ENCODE measurements at regions not wholly inside any gene's neighbourhood (a gene's known extent, or its start where the extent isn't known, plus 50 kb on each side); places are given as distances from the start of the nearest gene placed in this dataset.
"Not testable (repeated sequence)": the region's sequence is repeated elsewhere in the genome, so short reads cannot be mapped to it uniquely, and the experiment has no call there.

DNA sequence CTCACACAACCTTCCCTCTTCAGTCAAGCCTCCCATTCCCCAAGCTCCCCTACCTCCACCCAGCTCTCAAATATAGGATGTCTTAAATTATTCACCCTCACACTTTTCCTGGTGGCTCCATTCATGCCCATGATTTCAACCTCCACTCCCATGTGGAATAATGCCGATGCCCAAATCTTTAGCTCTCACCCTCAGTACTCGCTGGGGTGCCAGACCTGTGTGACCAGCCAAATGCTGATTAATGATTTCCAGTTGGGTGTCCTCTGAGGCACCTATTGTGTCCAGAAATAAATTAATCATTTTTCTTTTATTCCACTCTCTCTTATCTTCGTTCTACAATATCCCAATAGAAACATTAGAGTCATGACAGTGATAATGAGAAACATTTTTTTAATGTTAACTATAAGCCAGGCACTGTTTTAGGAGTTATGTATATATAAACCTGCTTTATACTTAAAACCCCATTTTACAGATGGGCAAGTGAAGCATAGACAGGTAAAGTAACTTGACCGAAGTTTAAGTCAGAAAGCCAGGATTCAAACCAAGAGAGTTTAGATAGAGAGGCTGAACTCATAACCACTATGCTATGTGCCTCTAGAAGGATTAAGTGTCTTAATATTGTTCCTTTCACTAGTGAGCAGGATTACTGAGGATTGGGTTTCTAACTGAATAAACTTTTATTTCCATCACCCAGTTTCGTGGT lies 209.7 kb downstream of the DUSP10 start:
- no peak for DNase-seq

DNA sequence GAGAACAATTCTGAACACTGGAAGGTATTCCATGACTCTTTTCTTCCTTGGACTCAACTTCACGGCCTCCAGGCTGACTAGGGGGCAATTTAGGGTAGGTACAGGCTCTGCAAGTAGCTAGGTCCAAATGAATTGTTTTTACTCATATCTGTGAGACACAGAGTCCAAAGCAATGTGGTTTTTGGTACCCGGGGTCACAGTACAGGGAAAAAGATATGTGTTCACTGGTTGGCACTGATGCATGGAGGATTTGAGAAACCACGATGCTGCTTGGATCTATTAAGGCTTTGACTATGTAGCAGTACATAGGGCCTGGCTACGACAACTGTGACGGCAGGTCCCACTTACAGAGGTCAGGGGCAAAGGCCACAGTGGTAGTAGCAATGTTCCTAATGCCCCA lies 200.6 kb downstream of the DUSP10 start:
- no peak for DNase-seq

DNA sequence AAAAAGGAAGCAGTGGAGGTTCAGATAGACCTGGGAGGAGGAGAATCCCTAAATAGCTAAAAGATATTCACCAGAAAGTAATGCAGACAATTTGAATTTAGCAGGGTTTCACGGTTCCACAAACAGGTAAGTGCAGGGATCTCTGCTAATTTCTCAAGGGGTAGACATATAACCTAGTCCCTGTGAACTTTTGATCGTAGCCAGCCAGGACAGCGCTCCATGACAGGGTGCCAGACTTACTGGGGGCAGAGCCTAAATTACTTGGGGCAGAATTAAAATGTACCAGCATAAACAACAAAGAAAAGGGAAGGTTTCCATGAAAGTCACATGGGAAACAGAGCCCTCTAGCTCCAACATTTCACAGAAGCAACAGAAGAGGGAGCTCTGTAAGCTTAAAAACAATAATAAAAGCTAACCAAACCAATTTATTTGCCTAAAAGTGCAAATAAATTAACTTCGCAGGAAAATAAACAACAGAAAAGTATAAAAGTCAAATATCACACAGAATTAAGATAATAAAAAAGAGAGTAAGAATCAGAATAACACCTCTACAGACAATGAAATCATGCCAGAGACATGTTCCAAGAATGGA lies 198.3 kb downstream of the DUSP10 start:
- no peak for DNase-seq

DNA sequence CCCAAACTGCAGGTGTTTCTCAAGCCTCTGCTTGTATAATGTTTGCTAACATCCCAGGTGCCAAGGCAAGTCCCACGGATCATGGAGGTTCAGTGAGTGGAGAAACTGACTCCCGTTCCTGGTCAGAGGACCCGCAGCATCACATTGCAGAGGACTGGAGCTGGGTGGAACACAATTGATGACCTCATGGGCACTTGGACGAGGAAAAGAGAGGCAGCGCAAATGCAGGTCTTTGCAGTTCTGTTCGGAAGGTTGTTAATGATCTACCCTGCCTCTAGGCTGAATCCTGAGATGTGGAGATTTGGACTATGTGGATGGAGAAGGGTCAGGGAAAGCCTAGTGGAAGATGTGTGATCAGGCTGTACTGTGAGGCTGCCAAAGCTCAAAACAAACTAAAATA lies 192.9 kb downstream of the DUSP10 start:
- no peak for DNase-seq

DNA sequence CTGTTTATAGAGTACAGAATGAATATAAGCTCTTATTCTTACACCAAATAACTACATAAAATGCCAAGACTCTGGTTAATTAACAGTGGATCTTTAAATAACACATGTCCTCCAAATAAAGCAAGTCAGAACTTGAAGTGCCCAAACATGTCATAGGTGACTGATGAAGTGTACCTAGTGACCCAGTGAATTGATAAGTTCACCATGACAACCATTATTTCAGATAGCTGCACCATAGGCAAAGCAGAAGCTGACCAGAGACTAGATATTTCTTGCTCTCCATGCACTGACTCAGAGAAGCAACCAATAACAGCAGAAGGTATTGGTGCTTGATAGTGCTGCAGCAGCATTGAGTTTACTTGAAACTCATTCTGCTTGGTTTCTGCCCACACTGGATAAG lies 192.1 kb downstream of the DUSP10 start:
- no peak for DNase-seq

DNA sequence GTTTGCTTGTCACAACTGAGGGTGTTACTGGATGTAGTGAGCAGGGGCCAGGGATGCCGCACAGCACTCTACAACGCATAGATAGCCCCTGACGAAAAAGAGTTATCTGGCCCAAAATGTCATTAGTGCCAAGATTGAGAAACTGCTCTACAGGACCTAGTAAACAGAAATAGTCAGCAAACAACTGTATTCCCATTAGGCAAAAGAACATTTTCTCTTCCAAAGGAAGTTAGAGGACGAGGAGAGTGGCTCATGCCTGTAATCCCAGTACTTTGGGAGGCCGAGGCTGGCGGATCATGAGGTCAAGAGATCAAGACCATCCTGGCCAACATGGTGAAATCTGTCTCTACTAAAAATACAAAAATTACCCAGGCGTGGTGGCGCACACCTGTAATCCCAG lies 189.1 kb downstream of the DUSP10 start:
- not testable (repeated sequence) for DNase-seq

DNA sequence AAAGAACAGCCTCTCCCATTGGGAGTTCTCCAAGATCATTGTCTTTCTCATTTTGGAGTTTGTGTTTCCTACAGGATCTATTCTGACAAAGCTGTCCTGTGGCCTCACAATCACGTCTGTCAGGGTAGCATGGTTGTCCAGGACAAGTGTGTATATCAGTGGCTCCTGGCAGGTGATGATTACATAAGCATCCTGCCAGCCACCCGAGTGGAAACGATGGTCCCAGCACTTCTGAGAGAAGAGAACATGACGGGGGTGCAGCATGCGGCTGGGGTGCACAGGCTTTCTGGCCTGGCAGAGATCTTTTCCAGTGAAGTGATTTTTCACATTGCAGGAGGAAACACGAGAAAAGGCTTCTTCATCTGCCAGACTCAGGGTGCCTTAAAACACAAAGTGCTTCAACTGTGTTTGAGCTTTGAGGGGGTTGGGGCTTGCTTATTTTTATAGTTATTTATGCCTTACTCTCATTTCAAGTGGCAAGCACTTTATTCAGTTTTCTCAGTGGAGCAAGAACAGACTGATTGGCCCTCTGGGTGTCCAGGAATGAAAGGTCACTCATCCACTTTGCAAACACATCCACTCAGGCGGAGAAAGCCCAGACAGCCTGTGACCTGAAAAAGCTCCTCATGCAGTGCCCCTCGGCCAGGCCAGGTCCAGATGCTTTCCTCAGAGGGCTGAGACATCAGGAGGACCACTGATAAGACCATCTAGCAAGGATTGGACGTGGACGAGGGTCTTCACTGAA lies 186.0 kb downstream of the DUSP10 start:
- DNase-seq, result no peak

DNA sequence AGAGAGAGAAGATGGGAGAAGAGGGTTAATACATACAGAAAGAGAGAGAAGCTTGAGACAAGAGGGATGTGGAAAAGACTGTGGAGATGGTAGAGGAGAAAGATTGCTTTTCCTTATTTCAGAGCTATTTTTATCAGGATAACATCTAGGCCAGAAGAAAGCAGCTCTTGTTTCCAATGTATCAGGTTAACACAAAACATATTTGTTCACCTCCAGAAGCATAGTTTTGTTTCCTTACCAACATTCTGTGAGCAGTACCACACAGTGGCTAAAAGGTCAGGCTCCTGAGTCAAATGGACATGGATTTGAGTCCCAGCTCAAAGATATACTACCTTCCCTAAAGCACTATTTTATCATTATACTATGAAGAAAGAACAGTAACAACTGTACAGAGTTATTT lies 185.5 kb downstream of the DUSP10 start:
- no peak for DNase-seq

DNA sequence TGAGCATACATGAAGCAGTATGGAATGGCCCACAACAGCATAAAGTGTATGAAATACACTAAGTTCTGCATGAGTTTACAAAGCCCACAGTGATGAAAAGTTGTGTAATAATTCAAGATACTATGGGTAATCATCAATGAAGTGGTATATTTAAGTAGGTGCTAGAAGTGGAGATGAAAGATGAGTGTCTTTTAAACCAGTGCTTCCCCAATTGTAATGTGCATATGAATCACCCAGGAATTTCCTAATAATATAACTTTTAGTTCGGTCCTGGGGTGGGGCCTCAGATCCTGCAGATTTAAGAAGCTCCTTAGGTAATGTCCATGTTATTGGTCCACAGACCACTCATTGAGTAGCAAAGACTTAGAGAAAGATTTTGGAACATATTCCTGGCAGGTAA lies 184.9 kb downstream of the DUSP10 start:
- no peak for DNase-seq

DNA sequence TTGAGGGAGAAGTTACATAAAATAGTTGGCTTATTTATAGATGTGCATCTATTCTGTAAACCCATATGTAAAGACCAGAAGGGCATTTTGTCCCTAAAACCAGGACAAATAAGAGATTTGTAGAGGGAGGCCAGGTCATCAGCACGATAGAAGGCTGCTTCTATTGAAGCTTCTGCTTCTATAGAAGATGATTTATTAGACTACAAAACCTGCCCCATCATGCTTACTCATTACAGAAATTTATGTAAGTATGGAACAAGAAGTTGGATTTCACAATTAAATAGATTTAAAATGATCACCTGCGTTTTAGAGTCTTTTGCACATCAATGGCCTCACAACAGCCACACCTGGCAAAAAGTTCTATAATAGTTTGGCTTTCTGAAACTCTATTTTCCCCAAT lies 183.5 kb downstream of the DUSP10 start:
- no peak for DNase-seq

DNA sequence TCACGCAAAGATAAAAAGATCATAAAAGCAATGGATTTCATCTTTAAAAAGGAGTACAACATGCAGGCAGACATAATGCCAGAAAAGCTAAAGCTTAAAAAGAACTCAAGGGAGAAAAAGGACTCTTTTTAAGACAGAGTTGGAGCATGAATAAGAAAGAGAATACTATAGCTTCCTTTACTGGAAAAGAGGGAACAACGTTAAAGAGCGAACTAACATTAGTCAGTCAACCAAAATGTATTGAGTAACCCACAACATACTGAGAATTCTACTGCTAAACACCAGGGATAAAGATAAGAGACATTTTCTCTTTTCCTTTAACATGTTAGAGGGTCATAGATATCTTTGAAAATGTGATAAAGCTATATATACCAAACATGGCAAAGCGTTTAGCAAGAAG lies 182.0 kb downstream of the DUSP10 start:
- no peak for DNase-seq

DNA sequence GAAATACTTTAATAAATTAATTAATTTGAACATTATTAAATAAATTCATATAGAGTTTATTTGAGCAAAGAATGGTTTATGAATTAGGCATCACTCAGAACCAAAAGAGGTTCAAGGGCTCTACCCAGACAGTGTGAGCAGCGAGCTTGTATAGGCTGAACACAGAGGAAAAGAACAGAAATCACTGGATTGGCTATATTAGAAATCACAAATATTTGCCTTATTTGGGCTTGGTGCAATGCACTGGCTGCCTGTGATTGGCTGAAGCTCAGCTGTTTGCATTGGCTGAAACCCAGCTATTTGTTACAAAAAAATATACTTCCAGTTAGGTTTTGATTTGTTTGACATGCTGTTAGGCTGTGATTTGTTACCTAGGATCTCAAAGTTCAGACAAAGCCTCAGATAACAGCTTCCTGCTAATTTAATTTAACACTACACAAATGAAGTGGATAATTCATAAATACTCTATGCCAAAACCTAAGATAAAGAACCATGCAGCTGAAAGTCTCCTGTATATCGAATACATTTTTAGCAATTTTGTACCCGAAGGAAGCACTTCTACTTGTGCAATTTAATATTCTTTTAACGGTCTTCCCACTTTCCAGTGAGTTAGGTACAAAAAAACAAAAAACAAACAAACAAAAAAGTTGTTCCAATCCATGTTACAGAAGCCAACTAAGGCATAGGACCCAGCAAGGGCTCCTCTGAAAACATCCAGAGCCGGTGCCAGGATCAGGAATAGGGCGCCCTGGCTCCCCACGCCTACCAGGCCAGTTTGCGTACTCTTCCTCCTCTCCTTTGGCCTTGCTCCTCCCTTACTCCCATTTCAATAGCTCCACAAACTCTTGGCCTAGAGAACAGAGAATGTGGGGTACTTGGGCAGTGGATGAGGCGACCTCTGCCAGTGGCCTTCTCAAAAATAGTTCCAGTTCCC lies 179.1 kb downstream of the DUSP10 start:
- no peak for DNase-seq

DNA sequence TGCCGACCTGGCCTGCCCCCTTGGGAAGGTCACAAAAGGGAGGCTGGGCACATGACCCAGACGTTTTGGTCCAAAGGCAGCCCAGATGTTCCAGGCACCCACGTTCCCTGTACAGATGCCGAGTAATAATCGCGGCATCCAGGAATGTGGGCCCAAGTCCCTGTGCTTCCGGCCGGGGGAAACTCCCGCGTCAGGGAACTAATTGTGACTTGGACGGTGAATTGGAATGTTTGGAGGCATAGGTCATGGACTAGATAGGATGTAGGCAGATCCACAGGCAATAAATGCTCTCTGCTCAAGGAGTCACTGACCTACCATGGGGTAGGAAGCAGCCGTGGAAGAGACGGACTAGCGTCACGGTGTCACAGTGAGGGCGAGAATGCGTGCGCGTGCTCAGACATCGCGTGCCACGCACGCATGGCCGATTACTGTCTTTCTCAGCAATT lies 178.4 kb downstream of the DUSP10 start:
- DNase-seq, result no peak

DNA sequence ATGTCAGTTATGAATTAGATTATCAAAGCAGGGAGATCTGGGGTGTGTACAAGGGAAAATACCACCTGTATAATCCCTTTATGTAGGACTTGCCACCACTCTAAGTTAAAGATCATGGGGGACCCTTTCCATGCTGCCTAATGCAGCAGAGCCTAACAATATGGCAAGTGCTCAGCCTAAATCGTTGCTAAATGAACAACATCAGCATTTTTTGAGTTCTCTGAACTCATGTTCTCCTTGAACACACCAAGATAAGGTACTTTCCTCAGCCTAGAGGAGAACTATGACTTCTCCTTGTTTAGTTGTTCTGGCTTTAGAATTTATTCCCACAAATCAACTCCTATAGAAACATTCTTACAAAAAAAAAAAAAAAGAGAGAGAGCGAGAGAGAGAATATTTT lies 177.0 kb downstream of the DUSP10 start:
- no peak for DNase-seq

DNA sequence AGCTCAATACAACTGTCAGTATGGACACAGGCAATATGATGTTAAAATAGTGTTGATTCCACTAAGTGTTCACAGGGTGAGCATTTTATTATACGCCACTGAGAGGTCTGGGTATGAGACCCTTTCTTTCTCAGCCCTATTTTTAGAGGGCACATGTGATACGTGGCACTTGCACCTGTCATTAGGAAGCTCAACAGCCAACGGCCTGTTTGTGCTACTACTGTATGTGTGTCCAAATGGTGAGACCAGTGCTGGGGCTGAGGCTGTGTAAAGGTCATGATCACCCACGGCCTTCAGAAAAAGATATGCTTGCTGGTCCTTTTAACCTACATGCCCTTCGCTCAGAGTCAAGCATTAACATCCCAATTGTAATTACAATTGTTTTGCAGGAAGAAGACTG lies 176.2 kb downstream of the DUSP10 start:
- DNase-seq, result no peak

DNA sequence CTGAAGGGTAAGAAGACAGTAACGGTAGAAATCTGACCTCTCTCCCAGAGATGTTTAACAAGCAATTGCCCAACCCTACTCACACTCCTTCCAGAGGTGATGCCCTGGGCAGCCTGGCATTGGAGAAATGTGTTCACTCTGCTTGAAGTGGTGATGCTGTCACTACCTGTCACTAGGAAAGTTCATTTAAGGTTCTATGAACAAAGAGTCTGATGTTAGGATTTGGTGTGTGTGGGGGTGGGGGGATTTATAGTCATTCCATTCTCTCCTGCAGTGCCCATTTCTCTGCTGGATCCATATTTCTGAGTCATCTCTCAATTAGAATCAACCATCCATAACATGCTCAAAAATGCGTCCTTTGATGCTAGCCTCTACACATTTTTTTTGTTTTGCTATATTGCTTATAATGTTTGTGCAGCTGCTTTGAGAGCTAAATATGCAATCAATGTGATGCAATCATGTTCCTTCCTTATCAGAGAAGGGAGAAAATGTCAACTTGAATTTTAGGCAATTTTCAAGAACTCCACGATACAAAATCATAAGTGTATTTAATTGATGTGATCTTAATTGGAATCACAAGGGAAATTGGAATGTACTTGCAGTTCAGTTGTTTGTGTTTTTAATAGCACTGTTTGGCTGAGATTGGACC lies 173.9 kb downstream of the DUSP10 start:
- no peak for DNase-seq

DNA sequence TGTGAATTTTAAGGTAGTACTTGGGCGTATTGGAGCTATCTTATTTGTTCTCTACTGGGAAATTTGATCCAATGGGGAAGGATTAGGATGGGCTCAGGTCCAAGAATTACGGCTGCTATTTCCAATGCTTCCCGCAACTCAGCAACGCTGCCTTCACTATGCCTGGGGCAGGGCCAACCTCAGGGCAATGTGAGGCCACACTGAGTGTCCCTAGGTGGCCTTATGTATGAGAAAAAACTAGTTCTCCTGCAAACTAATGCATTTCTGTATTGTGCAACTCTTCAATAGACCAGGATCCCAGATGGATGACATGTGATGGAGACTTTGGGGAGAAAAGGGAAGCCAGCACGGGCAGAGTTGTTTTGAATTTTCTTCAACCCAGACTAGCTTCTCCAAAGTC lies 168.1 kb downstream of the DUSP10 start:
- DNase-seq, result no peak

DNA sequence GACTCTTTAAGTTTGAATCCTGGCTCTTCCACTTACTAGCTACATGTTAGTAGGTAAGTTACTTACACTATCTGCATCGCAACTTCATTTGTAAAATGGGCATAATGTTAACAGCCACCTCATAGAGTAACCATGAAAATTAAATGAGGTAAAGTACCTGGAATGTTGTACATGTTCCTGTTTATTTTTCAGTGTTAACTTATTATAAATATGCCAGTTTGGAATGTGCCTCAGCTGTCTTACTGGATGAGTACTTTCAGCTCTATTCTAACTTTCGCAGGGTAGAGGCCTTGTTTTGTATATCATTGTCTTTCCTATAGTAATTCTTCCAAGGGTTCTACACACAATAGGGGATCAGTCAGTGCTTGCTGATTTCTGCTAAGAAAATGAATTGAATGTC lies 167.4 kb downstream of the DUSP10 start:
- DNase-seq, result no peak

DNA sequence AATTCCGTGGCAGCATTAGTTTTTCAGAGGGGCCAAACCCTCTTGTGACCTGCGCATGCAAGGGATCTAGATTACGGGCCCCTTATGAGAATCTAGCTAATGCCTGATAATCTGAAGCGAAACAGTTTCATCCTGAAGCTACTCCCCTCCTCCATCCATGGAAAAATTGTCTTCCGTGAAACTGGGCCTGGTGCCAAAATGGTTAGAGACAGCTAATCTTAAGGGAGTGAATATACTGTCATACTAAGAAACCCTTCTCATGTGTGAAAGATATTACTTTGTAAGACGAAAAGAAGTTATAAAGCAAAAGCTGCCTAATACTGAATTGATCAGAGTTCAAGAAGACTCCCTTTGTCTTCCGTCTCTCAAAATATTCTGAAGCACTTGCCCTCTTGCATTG lies 166.3 kb downstream of the DUSP10 start:
- DNase-seq, result no peak

DNA sequence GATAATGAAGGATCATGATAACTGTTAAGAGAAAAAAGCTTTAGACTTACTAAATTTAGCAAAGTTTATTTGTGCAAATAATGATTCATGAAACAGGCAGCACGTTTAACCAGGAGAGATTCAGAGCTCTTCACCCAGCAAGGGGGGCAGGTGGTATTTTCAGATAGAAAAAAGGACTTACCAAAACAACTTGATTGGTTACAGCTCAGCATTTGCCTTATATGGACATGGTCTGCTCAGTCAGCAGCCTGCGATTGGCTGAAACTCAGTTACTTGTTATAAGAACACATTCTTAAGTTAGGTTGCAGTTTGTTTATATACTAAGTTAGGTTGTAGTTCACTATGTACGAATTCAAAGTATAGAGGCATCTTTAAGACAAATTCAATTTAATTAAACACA lies 165.6 kb downstream of the DUSP10 start:
- DNase-seq, result no peak

DNA sequence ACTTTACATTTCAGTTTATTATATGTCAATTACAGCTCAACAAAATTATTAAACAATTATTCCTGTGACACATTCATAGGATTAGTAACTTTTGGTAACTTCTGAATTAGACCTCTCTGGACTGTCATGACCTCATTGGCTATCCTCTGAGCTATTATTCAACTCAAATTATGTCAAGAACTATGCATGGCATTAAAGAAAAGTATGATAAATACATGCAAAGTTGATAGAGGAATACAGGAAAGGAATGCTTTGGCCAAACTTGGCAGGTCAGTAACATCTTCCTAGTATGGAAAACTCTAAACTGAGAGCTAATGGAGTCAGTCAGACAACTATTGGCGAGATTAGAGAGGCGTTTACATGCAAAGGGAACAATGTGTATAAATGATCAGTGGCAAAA lies 158.4 kb downstream of the DUSP10 start:
- DNase-seq, result no peak

DNA sequence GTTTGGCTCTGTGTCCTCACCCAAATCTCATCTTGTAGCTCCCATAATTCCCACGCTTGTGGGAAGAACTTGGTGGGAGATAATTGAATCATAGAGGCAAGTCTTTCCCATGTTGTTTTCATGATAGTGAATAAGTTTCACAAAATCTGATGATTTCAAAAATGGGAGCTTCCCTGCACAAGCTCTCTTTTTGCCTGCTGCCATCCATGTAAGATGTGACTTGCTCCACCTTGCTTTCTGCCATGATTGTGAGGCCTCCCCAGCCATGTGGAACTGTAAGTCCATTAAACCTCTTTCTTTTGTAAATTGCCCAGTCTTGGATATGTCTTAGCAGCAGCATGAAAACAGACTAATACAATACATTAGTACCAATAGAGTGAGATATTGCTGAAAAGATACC lies 154.9 kb downstream of the DUSP10 start:
- DNase-seq, result not testable (repeated sequence)

DNA sequence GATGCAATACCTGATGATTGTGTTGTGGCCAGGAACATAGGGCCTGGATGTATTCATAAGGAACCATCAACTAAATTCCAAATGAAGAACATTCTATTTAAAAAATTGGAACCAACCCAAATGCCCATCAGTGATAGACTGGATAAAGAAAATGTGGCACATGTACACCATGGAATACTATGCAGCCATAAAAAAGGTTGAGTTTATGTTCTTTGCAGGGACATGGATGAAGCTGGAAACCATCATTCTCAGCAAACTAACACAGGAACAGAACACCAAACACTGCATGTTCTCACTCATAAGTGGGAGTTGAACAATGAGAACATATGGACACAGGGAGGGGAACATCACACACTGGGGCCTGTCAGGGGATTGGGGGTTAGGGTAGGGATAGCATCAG lies 150.6 kb downstream of the DUSP10 start:
- DNase-seq, result not testable (repeated sequence)

Data from GOT3 (cell line).